Stimulated activated CD8-positive, alpha-beta memory T cell treated with anti-CD3 and anti-CD28 coated beads, Interleukin-12 subunit alpha, Interleukin-12 subunit beta, amount 100 ng/mL, for 4 hours (primary cell): ENCODE measurements at regions not wholly inside any gene's neighbourhood (a gene's known extent, or its start where the extent isn't known, plus 50 kb on each side); places are given as distances from the start of the nearest gene placed in this dataset.
"Not testable (repeated sequence)": the region's sequence is repeated elsewhere in the genome, so short reads cannot be mapped to it uniquely, and the experiment has no call there.

Experiments used
- DNase-seq: peaks from one replicate; pipeline ENCODE4 v3.0.0-alpha.2; 2020; ENCODE audit warnings: low read depth

DNA sequence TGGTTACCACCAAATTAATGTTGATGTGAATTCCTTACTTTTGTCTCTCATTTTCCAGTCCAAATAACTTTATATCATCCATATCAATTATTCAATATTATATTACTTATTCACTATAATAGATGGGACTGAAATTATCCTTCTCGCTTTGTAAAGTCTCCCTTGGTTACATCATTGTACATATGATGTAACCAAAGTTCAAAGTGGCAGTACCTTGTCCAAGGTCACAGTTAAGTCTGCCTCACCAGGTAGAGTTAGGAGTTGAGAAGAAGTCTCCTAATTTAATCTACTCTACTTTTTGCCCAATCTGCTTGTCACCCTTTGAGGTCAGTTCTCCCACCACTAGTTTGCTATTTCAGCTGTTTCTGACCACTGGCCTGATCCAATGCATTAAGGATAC is 83.7 kb upstream of the CLINT1 start:
- no peak for DNase-seq

DNA sequence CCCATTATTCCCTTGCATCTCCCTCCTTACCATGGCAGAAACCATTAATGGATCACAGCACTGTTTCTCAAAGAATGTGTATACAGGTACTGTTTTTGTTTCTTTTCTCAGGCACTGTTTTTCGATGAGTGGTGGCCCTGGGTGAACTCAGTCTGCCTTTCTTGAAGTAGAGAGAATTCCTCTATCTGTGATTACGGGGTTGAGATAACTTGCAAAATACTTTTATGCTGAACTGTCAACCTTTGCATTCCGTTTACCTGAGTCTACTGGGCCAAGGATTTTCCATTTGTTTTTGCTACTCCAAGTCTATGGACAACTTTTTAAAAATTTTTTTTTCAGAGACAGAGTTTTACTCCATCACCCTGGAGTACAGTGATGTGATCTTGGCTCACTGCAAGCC is 82.7 kb upstream of the CLINT1 start:
- no peak for DNase-seq

DNA sequence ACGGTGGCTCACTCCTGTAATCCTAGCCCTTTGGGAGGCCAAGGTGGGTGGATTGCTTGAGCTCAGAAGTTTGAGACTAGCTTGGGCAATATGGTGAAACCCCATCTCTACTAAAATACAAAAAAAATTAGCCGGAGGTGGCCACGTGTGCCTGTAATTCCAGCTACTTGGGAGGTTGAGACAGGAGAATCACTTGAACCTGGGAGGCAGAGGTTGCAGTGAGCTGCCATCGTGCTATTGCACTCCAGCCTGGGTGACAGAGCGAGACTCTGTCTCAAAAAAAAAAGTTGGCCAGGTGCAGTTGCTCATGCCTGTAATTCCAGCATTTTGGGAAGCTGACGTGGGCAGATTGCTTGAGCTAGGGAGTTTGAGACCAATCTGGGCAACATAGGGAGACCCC is 79.2 kb upstream of the CLINT1 start:
- DNase-seq, result not testable (repeated sequence)

DNA sequence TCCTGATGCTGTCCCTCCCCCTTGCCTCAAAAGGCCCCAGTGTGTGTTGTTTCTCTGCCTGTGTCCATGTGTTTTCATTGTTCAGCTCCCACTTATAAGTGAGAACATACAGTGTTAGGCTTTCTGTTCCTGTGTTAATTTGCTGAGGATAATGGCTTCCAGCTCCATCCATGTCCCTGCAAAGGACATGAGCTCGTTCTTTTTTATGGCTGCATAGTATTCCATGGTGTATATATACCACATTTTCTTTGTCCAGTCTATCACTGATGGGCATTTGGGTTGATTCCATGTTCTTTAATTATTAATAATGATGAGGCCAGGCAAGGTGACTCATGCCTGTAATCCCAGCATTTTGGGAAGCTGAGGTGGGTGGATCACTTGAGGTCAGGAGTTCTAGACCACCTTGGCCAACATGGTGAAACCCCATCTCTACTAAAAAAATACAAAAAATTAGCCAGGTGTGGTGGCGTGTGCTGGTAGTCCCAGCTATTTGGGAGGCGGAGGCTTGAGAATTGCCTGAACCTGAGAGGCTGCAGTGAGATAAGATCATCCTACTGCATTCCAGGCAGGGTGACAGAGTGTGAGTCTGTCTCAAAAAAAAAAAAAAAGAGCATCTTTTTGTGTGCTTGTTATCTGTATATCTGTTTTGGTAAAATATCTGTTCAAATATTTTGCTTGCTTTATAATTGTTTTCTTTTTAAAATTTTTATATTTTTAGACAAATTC is 78.0 kb upstream of the CLINT1 start:
- not testable (repeated sequence) for DNase-seq

DNA sequence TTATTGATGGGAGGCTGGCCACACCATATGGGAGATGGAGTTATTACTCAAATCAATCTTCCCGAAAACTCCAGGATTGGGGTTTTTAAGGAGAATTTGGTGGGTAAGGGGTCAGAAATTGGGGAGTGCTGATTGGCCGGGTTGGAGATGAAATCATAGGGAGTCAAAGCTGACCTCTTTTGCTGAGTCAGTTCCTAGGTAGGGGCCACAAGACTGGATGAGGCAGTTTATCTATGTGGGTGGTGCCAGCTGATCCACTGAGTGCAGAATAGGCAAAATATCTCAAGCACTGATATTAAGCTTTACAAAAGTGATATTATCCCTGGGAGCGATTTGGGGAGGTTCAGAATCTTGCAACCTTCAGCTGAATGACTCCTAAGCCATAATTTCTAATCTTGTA is 75.7 kb upstream of the CLINT1 start:
- DNase-seq, result no peak

DNA sequence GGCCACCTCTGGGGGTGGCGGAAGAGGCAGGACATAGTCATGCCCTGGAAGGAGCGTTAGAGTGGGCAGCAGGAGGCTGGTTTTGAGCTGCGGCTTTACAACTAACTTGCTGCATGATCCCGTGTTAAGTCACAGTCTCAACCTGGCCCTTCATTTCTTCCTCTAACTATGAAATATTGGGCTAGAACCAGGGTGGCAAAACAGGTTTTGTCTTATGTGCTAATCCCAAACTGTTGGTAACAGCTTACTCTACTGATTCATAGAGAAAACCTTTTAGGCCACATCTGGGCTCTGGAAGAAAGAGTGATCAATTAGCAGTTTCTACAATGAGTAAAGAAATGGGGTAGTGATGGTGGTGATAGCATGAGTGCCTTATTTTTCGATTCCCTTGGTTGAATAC is 74.1 kb upstream of the CLINT1 start:
- no peak for DNase-seq

DNA sequence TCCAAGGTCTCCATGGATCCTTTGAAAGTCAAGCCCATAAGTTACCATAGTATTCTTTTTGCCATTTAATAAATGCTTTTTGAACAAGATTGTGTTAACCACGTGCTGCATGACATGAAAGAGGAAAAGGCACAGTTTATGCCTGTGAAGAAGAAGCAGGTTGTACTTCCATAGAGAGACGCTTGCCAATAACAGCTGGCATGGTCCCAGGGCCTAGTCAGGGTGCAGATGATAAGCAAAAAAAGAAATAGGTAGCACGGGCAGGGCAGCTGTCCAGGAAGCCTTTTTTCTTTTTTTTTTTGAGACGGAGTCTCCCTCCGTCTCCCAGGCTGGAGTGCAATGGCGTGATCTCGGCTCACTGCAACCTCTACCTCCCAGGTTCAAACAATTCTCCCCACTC is 71.8 kb upstream of the CLINT1 start:
- no peak for DNase-seq

DNA sequence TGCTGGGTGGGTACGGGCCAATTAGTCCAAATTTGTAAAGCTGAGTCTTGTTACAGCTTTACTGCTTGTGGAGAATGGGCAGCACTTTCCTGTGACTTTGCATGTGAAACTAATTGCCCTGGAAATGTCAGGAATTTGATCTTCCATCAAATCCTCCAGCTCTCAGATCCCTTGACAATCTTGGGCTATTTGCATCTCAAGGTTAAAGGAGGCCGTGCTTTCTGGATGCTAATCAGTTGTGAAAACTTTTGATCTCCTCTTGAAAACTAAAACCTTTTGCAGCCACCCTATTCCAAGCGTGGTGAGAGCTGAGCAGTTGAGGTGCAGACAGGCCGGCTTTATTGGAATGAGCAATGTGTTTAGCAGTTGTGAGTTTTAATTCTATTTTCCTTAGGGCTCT is 68.0 kb upstream of the CLINT1 start:
- DNase-seq, result no peak

DNA sequence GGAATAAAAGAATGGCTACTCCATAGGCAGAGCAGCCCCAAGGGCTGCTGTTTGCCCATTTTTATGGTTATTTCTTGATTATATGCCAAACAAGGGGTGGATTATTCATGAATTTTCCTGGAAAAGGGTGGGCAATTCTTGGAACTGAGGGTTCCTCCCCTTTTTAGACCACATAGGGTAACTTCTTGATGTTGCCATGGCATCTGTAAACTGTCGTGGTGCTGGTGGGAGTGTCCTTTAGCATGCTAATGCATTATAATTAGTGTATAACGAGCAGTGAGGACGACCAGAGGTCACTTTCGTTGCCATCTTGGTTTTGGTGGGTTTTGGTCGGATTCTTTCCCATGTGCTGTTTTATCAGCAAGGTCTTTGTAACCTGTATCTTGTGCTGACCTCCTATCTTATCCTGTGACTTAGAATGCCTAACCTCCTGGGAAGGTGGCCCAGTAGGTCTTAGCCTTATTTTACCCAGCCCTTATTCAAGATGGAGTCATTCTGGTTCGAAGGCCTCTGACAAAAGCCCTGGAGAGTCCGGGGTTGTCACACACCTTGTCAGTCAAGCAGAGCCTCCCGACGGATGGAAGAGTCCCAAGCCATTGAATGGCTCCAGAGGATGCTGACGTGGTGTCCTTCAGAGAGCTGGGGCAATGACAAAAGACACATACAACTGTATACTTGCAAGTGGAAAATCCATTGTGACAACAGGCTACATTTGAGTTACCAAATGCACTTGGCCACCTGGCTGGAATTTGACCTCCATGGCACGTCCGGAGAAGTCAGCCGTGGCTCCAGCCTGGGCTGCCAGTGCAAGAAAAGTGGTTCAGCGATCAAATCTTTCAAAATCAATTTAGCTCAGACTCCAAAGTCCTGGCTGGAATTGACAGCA is 67.1 kb upstream of the CLINT1 start:
- no peak for DNase-seq

DNA sequence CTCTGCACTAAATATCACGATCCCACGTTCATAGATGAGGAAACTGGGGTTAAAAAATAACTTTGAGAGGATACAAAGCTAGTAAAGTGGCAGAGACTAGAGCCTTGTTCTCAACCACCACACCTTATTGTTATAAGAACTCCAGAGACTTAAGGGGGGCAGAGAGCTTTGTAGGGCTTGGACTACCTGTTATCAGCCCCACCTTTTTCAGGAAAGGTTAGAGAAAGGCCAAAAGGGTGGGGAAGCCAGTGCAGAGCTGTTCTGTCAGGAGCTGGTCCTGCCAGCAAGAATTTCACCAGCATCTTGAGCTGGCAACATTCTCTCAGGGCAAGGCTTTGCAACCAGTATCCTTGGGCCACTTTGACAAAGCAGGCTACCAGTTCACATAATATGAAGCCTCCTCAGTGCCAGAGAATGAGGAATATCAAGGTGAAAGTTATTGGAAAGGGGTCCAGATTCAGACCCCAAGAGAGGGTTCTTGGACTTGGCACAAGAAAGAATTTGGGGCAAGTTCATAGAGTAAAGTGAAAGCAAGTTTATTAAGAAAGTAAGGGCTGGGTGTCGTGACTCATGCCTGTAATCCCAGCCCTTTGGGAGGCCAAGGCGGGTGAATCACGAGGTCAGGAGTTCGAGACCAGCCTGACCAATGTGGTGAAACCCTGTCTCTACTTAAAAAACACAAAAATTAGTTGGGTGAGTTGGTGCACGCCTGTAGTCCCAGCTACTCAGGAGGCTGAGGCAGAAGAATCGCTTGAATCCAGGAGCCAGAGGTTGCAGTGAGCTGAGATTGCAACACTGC is 66.2 kb upstream of the CLINT1 start:
- DNase-seq, result no peak

DNA sequence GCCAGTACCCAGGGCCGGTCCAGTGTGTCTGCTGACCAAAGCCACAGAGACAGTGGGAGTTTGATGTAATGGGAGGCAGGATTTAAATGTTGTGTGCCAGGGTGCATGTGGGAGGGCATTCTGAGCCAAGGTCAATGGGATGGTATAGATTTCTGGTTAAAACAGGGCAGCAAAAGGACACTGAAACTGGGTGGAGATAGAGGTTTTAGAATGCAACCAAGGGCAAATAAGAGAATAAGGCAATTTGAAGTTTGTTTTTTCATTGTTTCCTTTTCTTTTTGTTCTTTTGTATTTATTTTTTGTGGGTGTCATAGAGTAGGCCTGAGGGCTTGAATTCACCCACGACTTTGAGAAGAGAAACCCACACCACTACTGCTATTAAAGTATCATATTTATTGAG is 65.5 kb upstream of the CLINT1 start:
- DNase-seq, result no peak

DNA sequence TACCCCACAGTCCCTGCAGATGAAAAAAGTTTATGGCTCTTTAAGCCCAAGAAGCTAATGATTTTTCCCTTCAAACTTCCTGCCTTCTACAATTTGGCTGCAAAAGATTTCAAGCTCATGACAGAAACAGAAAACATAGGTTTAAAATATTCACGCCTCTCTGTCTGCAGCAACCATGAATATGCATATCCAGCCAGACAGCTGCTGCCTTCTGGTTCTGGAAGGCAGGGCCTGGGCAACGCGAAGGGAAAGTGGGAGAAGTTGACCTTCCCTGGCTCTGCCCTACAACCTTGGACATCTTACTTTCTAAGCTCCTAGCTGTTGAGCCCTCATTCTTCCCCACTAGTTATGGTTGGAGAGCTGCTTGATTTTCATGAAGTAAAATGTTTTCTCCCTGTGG is 64.8 kb upstream of the CLINT1 start:
- DNase-seq, result no peak

DNA sequence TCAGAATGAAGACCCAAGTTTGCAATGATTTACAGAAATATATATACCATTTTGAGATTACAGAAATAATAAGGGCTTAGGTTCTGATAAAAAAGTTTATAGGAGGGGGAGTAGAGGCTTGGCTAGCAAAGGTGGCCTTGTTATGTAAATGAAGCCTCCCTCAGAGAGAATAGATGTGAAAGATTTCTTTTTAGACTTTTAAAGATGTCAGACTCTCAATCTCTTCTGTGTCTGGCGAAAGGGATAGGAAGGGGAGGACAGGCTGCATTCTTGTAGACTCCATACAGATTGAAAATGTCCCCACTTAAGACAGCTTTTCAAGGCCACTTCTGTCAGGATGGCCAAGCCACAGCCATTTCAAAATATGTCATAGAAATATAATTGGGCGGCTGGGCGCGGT is 63.1 kb upstream of the CLINT1 start:
- no peak for DNase-seq

DNA sequence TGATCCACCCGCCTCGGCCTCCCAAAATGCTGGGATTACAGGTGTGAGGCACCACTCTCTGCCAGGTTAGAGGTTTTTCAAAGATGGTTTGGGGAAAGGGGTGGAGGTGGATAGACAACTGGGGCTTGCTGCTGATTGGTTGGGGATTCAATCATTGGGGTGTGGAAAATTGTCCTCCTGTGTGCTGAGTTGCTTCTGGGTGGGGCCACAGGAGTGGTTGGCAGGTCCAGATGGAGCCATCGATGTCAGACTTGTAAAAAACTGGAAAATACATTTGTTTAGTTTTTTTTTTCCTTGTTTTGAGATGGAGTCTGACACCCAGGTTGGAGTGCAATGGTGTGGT is 61.9 kb upstream of the CLINT1 start:
- no peak for DNase-seq

DNA sequence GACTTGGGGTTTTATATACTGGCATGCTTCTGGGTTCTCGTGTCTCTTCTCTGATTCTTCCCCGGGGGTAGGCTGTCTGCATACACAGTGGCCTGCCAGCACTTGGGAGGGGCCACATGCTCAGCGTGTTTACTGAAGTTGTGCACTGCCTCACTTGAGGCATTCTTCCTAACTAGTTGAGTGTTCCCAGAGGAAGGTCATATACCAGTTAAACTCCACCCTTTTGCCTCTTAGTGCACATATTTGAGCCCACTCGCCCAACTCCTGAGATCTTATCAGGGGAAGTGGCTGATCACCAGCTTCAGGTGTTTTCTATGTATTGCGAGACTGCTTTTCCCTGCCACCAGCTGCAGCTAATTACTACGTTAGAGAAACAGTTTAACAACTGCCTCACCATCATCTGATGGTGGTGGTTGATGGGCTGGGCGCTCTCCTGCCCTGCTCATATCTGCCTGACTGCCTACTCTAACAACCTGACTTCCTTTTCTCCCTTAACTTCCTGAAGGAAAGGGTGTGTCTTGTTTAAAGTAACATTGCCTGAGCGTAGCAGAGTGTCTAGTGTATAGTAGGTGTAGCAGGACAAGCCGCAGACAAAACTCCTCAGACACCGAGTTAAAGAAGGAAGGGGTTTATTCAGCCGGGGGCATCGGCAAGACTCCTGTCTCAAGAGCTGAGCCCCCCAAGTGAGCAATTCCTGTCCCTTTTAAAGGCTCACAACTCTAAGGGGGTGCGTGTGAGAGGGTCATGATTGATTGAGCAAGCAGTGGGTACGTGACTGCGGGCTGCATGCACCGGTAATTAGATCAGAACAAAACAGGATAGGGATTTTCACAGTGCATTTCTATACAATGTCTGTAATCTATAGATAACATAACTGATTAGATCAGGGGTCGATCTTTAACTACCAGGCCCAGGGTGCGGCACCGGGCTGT is 60.1 kb upstream of the CLINT1 start:
- DNase-seq, result no peak

DNA sequence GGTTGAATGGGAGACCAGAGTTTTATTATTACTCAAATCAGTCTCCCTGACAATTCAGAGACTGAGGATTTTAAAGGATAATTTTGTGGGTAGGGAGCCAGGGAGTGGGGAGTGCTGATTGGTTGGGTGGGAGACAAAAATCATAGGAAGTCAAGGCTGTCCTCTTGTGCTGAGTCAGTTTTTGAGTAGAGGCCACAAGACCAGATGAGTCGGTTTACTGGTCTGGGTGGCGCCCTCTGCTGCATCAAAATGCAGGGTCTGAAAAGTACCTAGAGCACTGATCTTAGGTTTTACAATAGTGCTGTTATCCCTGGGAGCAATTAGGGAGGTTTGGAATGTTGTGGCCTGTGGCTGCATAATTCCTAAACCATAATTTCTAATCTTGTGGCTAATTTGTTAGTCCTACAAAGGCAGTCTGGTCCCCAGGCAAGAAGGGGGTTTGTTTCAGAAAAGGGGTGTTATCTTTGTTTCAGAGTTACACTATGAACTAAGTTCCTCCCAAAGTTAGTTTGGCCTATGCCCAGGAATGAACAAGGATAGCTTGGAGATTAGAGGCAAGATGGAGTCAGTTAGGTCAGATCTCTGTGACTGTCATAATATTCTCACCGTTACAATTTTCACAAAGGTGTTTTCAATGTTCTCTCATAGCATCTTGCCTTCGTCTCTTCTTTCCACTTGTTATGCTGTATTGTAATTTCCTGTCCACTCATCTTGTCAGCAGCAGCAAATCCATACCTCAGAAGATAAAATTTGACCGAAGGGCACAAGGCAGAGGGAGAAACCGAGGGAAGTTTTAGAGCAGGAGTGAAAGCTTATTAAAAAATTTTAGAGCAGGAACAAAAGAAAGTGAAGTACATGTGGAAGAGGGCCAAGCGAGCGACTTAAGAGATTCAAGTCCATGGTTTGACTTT is 59.2 kb upstream of the CLINT1 start:
- peak; percentile 22 for DNase-seq

DNA sequence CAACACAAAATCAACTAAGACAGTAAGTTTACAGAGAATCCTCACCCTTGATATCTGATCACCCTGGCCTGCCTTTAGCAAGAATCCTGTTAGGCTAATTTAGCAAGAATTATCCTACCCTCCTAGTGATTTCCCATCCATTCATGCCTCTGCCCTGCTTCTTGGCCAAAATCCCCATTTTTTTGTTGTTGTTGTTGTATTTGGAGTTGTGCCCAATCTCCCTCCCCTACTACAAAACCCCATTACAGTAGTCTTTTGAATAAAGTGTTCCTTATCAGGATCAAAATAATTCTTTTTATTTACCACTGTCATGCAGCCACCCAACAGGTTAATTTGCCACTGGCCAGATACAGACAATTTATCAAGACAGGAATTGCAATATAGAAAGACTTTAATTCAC is 58.5 kb upstream of the CLINT1 start:
- no peak for DNase-seq

DNA sequence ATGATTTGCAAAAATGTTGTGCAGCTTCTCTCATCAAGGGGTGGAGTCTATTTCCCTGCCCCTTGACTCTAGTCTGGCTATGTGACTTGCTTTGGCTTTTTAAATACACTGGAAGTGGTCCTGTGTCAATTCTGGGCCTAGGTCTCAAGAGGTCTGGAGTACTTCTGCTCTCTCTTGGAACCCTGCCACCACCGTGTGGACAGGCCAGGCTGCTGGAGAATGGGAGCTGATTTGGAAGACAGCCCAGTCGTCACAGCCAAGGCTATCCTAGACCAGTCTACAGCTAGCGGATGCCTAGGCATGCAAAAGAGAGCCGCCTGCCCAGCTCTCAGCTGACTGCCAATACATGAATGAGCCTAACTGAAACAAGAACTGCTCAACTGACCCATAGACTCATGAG is 56.7 kb upstream of the CLINT1 start:
- DNase-seq, result no peak

DNA sequence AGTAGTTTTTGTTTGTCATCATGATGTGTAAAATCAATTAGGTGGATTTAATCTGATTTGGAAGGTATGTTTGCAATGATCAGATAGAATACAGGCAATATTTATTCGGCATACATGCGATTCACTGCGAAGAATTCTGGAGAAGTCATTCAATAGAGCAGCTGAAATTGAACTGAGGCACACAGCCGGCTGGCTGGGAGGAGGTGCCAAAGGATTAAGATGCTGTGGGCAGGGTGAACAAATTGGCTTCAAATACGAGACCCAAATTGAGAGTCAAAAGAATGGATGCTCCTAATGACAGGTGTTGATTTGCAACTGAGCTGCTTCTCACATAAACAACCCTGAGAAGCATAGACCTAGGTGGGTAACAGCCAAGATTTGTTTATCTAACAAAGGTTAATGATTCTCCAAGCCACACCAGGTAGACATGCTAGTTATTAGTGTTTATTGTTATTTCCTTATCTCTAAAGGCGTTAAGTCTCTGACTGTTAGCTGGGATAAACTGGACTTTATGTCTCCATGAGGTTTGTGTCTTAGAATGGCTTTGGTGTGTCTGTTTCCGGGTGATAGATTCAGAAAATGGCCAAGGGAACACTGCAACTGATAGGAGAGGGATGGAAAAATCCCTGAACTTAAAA is 55.3 kb upstream of the CLINT1 start:
- no peak for DNase-seq

DNA sequence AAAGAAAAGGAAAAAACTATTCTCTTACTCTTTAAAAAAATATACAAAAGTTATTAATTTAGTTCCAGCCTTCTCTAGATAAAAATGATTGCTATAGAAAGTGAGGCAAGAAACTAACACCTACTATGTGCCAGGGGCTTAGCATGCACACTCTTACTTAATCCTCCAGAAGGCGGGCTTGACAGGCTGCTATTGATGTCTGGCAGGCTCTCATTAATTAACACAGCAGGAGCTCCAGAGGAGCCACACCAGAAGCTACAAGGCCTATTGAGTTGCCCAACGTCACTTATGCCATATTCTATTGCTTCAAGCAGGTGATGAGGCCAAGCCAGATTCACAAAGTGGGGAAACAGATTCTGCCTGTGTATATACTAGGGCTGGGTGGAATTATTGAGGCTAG is 54.6 kb upstream of the CLINT1 start:
- DNase-seq, result no peak
